ENCODE measurements at regions not wholly inside any gene's neighbourhood (a gene's known extent, or its start where the extent isn't known, plus 50 kb on each side); places are given as distances from the start of the nearest gene placed in this dataset.

DNA sequence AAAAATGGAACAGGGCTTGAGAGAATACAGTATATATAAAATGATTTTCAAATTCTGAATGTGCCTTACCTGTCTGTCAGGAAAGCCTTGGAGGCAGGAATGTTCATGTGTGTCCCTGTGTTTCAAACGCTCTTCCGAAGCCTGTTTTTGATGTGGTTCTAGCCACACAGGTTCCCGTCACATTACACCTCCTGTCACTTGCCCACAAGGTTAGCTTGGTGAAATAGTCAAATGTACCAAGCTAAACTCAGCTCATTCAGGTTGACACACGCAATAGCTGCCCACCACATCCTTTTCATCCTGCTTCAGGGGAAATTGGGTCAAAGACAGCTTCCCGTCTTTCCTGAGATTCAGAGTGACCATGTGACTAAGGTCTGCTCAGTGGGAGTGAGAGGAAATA is 574.0 kb downstream of the EFNB2 start:
- H3K9me3 ChIP-seq (ENCODE audit: control insufficient read depth in 2 of 2, low read length in 2 of 2), result no peaks in the 10 kb centered on the region
- DNase-seq (no peak), ATAC-seq (ENCODE audit: low read depth in 2 of 2) (no peak)
- no peak overlapping the region for H3K4me3 ChIP-seq (ENCODE audit: low read depth, low read length)
- H3K4me1 ChIP-seq (ENCODE audit: control insufficient read depth, insufficient read depth, low read length, poor library complexity, severe bottlenecking), result no peaks in the 10 kb centered on the region
- no peaks in the 10 kb centered on the region for H3K36me3 ChIP-seq (ENCODE audit: control insufficient read depth, insufficient read depth, low read length)
- Mint-ChIP-seq H3K27me3 (no peaks in the 10 kb centered on the region), H3K4me1 (no peaks in the 10 kb centered on the region), H3K4me3 (no peak overlapping the region), H3K36me3 (no peaks in the 10 kb centered on the region), H3K27ac (no peak overlapping the region), H3K9me3 (peaks cover 0 to 4% (median 0%) of the 10 kb centered on the region in 7 donors)
- H3K27me3 ChIP-seq (ENCODE audit: control insufficient read depth, insufficient read depth, low read length), result no peaks in the 10 kb centered on the region
- no peak overlapping the region for H3K27ac ChIP-seq (ENCODE audit: insufficient read depth, low read length, poor library complexity, severe bottlenecking)

DNA sequence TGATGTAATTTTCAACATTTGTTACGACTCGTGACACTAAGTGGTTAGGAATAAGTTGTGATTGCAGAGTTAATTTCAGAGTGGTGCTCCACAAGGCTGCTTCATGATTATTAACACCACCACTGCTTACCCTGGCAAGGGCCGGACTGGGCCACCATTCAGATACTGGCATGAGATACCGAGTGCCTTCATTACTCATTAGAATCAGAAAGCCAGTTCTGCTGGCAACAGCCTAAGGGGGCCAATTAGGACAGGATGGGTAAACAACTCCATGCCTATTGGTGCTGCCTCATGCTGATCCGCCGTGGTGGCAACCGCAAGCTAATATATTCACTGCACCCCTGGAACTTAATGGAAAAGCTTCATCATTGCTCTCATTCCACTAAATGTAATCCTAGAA is 575.1 kb downstream of the EFNB2 start:
- no peaks in the 10 kb centered on the region for H3K4me1 Mint-ChIP-seq
- Histone ChIP-seq H3K27ac (ENCODE audit: insufficient read depth, low read length, poor library complexity, severe bottlenecking) (no peak overlapping the region), H3K4me1 (ENCODE audit: control insufficient read depth, insufficient read depth, low read length, poor library complexity, severe bottlenecking) (no peaks in the 10 kb centered on the region), H3K4me3 (ENCODE audit: low read depth, low read length) (no peak overlapping the region), H3K36me3 (ENCODE audit: control insufficient read depth, insufficient read depth, low read length) (no peaks in the 10 kb centered on the region), H3K27me3 (ENCODE audit: control insufficient read depth, insufficient read depth, low read length) (no peaks in the 10 kb centered on the region), H3K9me3 (ENCODE audit: control insufficient read depth in 2 of 2, low read length in 2 of 2) (no peaks in the 10 kb centered on the region)
- H3K27me3 Mint-ChIP-seq, result no peaks in the 10 kb centered on the region
- no peaks in the 10 kb centered on the region for H3K36me3 Mint-ChIP-seq
- no peak overlapping the region for H3K4me3 Mint-ChIP-seq
- peaks cover 0 to 4% (median 0%) of the 10 kb centered on the region in 7 donors for H3K9me3 Mint-ChIP-seq
- H3K27ac Mint-ChIP-seq, result no peak overlapping the region
- no peak for ATAC-seq (ENCODE audit: low read depth in 2 of 2)
- DNase-seq, result no peak

DNA sequence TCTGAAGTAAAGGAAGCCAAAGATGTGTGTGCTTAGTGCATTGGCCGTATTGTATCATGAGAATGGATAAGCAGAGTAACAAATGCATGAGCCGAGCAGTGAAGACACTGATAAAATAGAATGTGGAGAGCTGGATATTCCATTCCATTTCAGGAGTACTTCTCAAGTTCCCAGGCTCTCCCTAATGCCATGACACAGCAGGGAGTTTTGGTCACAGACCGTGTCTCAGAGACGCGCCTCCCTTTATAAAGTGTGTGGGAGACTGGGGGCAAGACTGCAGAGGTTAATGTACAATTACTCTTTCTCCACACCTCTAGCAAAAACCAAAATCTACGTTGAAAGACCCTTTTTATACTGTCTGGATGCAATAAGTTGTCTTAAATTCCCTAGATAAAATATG is 575.6 kb downstream of the EFNB2 start:
- H3K9me3 ChIP-seq (ENCODE audit: control insufficient read depth in 2 of 2, low read length in 2 of 2), result no peaks in the 10 kb centered on the region
- H3K27me3 ChIP-seq (ENCODE audit: control insufficient read depth, insufficient read depth, low read length), result no peaks in the 10 kb centered on the region
- H3K36me3 ChIP-seq (ENCODE audit: control insufficient read depth, insufficient read depth, low read length), result no peaks in the 10 kb centered on the region
- H3K4me1 ChIP-seq (ENCODE audit: control insufficient read depth, insufficient read depth, low read length, poor library complexity, severe bottlenecking), result no peaks in the 10 kb centered on the region
- ATAC-seq (ENCODE audit: low read depth in 2 of 2) (no peak), DNase-seq (no peak)
- Mint-ChIP-seq H3K36me3 (no peaks in the 10 kb centered on the region), H3K27ac (no peak overlapping the region), H3K4me3 (no peak overlapping the region), H3K4me1 (no peaks in the 10 kb centered on the region), H3K9me3 (peaks cover 0 to 2% (median 0%) of the 10 kb centered on the region in 7 donors), H3K27me3 (no peaks in the 10 kb centered on the region)
- no peak overlapping the region for H3K4me3 ChIP-seq (ENCODE audit: low read depth, low read length)
- no peak overlapping the region for H3K27ac ChIP-seq (ENCODE audit: insufficient read depth, low read length, poor library complexity, severe bottlenecking)

DNA sequence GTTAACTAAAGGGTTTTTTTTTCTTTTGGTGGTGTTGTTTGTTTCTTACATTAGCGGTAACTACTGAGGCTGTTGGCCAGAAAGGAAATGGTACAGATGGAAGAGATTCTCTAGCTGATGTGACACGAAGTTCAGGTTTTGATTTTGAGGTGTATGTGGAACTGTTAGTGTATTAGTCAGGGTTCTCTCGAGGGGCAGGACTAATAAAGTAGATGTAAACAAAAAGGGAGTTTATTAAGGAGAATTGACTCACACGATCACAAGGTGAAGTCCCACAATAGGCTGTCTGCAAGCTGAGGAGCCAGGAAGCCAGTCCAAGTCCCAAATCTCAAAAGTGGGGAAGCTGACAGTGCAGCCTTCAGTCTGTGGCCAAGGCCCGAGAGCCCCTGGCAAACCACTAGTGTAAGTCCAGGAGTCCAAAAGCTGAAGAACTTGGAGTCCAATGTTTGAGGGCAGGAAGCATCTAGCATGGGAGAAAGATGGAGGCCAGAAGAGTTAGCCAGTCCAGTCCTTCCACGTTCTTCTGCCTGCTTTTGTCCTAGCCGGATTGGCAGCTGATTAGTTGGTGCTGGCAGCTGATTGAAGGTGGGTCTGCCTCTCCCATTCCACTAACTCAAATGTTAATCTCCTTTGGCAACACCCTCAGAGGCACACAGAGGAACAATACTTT is 577.6 kb downstream of the EFNB2 start:
- Mint-ChIP-seq H3K9me3 (peaks cover 0 to 2% (median 0%) of the 10 kb centered on the region in 7 donors), H3K4me3 (no peak overlapping the region), H3K36me3 (no peaks in the 10 kb centered on the region), H3K27me3 (no peaks in the 10 kb centered on the region), H3K4me1 (no peaks in the 10 kb centered on the region), H3K27ac (no peak overlapping the region)
- ATAC-seq (ENCODE audit: low read depth in 2 of 2) (no peak), DNase-seq (no peak)
- H3K9me3 ChIP-seq (ENCODE audit: control insufficient read depth in 2 of 2, low read length in 2 of 2), result no peaks in the 10 kb centered on the region
- no peaks in the 10 kb centered on the region for H3K36me3 ChIP-seq (ENCODE audit: control insufficient read depth, insufficient read depth, low read length)
- H3K4me3 ChIP-seq (ENCODE audit: low read depth, low read length), result no peak overlapping the region
- no peak overlapping the region for H3K27ac ChIP-seq (ENCODE audit: insufficient read depth, low read length, poor library complexity, severe bottlenecking)
- no peaks in the 10 kb centered on the region for H3K27me3 ChIP-seq (ENCODE audit: control insufficient read depth, insufficient read depth, low read length)
- H3K4me1 ChIP-seq (ENCODE audit: control insufficient read depth, insufficient read depth, low read length, poor library complexity, severe bottlenecking), result no peaks in the 10 kb centered on the region

DNA sequence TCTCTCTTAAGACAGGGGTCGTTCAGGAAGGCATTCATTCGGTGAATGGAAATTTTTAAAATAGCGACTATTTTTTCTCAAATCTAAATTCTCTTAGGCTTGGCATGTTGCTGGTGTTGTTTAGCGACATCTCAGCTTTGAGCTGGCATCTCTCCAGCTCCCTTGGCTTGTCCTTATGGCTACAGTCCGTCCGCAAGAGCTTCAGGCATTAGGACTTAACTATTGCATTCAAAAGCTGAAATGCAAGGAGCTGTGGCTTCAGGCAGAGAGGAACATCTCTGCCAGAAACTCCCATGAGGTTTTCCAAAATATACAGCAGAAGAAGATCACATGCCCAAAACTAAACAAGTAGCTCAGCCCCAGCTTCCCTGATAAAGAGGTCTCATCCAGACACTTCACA is 578.5 kb downstream of the EFNB2 start:
- Mint-ChIP-seq H3K27me3 (no peaks in the 10 kb centered on the region), H3K27ac (no peak overlapping the region), H3K4me1 (no peaks in the 10 kb centered on the region), H3K9me3 (peaks cover 0 to 2% (median 0%) of the 10 kb centered on the region in 7 donors), H3K36me3 (no peaks in the 10 kb centered on the region), H3K4me3 (no peak overlapping the region)
- Histone ChIP-seq H3K4me3 (ENCODE audit: low read depth, low read length) (no peak overlapping the region), H3K27me3 (ENCODE audit: control insufficient read depth, insufficient read depth, low read length) (no peaks in the 10 kb centered on the region), H3K36me3 (ENCODE audit: control insufficient read depth, insufficient read depth, low read length) (no peaks in the 10 kb centered on the region), H3K27ac (ENCODE audit: insufficient read depth, low read length, poor library complexity, severe bottlenecking) (no peak overlapping the region), H3K4me1 (ENCODE audit: control insufficient read depth, insufficient read depth, low read length, poor library complexity, severe bottlenecking) (no peaks in the 10 kb centered on the region), H3K9me3 (ENCODE audit: control insufficient read depth in 2 of 2, low read length in 2 of 2) (no peaks in the 10 kb centered on the region)
- ATAC-seq (ENCODE audit: low read depth in 2 of 2) (no peak), DNase-seq (no peak)

DNA sequence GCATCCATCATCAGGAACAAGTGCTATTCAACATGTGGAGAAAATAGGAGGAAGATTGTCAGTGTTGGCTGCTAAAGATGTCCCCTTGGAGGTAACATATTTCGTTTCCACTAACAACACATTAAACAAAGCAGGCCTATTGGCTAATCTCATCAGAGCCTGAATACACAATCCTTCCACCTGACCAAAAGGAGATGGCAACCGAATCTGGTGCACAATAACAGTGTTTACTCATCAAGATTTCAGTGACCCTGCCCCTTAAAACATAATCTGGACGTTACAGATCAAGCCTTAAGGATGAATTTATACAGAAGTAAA is 582.5 kb downstream of the EFNB2 start:
- H3K27ac Mint-ChIP-seq, result no peak overlapping the region
- no peaks in the 10 kb centered on the region for H3K27me3 ChIP-seq (ENCODE audit: control insufficient read depth, insufficient read depth, low read length)
- H3K4me1 Mint-ChIP-seq, result no peaks in the 10 kb centered on the region
- peaks cover 0 to 2% (median 0%) of the 10 kb centered on the region in 7 donors for H3K9me3 Mint-ChIP-seq
- no peak overlapping the region for H3K4me3 Mint-ChIP-seq
- H3K4me3 ChIP-seq (ENCODE audit: low read depth, low read length), result no peak overlapping the region
- H3K27ac ChIP-seq (ENCODE audit: insufficient read depth, low read length, poor library complexity, severe bottlenecking), result no peak overlapping the region
- H3K36me3 ChIP-seq (ENCODE audit: control insufficient read depth, insufficient read depth, low read length), result no peaks in the 10 kb centered on the region
- no peaks in the 10 kb centered on the region for H3K4me1 ChIP-seq (ENCODE audit: control insufficient read depth, insufficient read depth, low read length, poor library complexity, severe bottlenecking)
- no peaks in the 10 kb centered on the region for H3K27me3 Mint-ChIP-seq
- ATAC-seq (ENCODE audit: low read depth in 2 of 2) (no peak), DNase-seq (no peak)
- no peaks in the 10 kb centered on the region for H3K36me3 Mint-ChIP-seq
- H3K9me3 ChIP-seq (ENCODE audit: control insufficient read depth in 2 of 2, low read length in 2 of 2), result no peaks in the 10 kb centered on the region

DNA sequence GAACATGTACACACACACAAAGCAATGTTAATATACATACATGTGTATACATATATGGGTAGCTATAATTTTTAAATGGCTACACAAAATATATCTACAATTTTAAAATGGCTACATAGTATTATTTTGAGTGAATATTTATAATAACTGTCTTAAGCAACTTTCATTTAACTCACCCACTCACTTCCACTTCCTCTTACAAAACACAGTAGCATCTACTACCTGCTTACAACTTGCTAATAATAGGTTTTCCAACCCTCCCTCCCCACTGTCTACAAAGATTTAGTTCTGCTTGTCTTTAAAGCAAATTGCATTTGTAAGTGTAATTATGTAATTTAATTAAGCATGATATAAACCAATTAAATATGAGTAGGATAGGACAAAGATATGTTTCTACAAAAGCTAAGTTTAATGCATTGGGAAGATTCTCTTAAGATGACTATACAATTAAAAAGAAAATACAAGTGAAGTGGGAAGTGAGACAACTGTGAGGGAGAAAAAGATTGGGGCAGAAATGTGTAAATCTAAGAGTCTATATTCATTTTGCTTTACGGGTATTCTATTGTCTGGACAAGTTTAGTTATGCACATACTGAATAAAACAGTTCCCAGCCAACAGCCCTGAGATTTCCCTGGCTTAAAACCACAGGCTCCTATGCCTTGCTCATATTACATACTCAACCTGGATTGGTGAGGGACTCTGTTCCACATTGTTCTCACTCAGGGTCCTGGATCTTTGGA is 583.1 kb downstream of the EFNB2 start:
- H3K4me1 ChIP-seq (ENCODE audit: control insufficient read depth, insufficient read depth, low read length, poor library complexity, severe bottlenecking), result no peaks in the 10 kb centered on the region
- Mint-ChIP-seq H3K4me1 (no peaks in the 10 kb centered on the region), H3K4me3 (no peak overlapping the region), H3K27ac (no peak overlapping the region), H3K27me3 (no peaks in the 10 kb centered on the region), H3K36me3 (no peaks in the 10 kb centered on the region), H3K9me3 (peaks cover 0 to 2% (median 1%) of the 10 kb centered on the region in 7 donors)
- no peak overlapping the region for H3K4me3 ChIP-seq (ENCODE audit: low read depth, low read length)
- H3K9me3 ChIP-seq (ENCODE audit: control insufficient read depth in 2 of 2, low read length in 2 of 2), result no peaks in the 10 kb centered on the region
- no peaks in the 10 kb centered on the region for H3K27me3 ChIP-seq (ENCODE audit: control insufficient read depth, insufficient read depth, low read length)
- no peak overlapping the region for H3K27ac ChIP-seq (ENCODE audit: insufficient read depth, low read length, poor library complexity, severe bottlenecking)
- no peak for ATAC-seq (ENCODE audit: low read depth in 2 of 2)
- no peak for DNase-seq
- no peaks in the 10 kb centered on the region for H3K36me3 ChIP-seq (ENCODE audit: control insufficient read depth, insufficient read depth, low read length)

DNA sequence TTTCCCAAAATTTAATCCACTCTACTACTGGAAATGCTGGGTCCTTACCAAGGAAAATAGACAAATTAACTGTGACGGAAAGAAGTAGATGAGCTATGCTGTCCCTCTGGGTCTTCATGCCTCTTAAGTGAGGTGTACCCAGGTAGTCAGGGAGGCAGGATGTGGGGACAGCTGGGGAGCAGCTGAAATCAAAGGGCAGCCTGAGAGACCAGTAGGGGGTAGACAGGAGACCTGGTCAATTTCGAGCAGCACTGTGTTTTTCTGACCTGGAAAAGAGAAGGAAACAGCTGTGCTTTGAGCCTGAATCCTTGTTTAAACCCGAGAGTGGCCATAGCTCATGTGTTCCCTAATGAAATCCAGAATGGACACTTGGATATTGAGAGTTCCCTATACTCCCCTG is 587.3 kb downstream of the EFNB2 start:
- Histone ChIP-seq H3K4me1 (ENCODE audit: control insufficient read depth, insufficient read depth, low read length, poor library complexity, severe bottlenecking) (no peaks in the 10 kb centered on the region), H3K36me3 (ENCODE audit: control insufficient read depth, insufficient read depth, low read length) (no peaks in the 10 kb centered on the region), H3K27ac (ENCODE audit: insufficient read depth, low read length, poor library complexity, severe bottlenecking) (no peak overlapping the region), H3K9me3 (ENCODE audit: control insufficient read depth in 2 of 2, low read length in 2 of 2) (no peaks in the 10 kb centered on the region), H3K27me3 (ENCODE audit: control insufficient read depth, insufficient read depth, low read length) (no peaks in the 10 kb centered on the region), H3K4me3 (ENCODE audit: low read depth, low read length) (no peak overlapping the region)
- no peak for DNase-seq
- Mint-ChIP-seq H3K36me3 (no peaks in the 10 kb centered on the region), H3K9me3 (peaks cover 0 to 4% (median 1%) of the 10 kb centered on the region in 7 donors), H3K27ac (no peak overlapping the region), H3K27me3 (no peaks in the 10 kb centered on the region), H3K4me3 (no peak overlapping the region), H3K4me1 (no peaks in the 10 kb centered on the region)
- no peak for ATAC-seq (ENCODE audit: low read depth in 2 of 2)

Data from CD4-positive, CD25-positive, alpha-beta regulatory T cell (primary cell).